ENCODE measurements at regions not wholly inside any gene's neighbourhood (a gene's known extent, or its start where the extent isn't known, plus 50 kb on each side); places are given as distances from the start of the nearest gene placed in this dataset.

- no peak overlapping the region for H3K4me3 ChIP-seq (ENCODE audit: low read depth, poor library complexity, severe bottlenecking)
- TF ChIP-seq POLR2A (IDR thresholded peaks at IDR 0.05): no peak
- TF ChIP-seq, protein P1, sequence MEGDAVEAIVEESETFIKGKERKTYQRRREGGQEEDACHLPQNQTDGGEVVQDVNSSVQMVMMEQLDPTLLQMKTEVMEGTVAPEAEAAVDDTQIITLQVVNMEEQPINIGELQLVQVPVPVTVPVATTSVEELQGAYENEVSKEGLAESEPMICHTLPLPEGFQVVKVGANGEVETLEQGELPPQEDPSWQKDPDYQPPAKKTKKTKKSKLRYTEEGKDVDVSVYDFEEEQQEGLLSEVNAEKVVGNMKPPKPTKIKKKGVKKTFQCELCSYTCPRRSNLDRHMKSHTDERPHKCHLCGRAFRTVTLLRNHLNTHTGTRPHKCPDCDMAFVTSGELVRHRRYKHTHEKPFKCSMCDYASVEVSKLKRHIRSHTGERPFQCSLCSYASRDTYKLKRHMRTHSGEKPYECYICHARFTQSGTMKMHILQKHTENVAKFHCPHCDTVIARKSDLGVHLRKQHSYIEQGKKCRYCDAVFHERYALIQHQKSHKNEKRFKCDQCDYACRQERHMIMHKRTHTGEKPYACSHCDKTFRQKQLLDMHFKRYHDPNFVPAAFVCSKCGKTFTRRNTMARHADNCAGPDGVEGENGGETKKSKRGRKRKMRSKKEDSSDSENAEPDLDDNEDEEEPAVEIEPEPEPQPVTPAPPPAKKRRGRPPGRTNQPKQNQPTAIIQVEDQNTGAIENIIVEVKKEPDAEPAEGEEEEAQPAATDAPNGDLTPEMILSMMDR (IDR thresholded peaks at IDR 0.05): no peak
- intact Hi-C loops (cut with DNase I; ENCODE audit: low total_unique reads): no loop called here
- WGBS, 2 donors: 50 to 65% methylated on average over 3 of the region's 3 CpGs
- DNase-seq (ENCODE audit: low spot score in 2 of 2): no peak
Observed at GRCh38 chr15:39140060-39140604, 440.7 kb upstream of the THBS1 start.

DNA sequence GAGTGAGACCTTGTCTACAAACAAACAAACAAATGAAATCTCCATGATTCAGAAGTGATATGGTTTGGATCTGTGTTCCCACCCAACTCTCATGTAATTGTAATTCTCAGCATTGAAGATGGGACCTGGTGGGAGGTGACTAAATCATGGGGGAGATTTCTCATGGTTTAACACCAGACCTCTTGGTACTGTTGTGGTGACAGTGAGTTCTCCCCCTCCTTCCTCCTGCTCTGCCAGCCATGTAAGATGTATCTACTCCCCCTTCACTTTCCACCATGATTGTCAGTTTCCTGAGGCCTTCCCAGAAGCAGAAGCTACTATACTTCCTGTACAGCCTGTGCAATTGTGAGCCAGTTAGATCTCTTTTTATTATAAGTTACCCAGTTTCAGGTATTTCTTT lies 438.4 kb upstream of the THBS1 start:
- TF ChIP-seq, protein P1 (IDR thresholded peaks at IDR 0.05): no peak
- TF ChIP-seq POLR2A (IDR thresholded peaks at IDR 0.05): no peak
- intact Hi-C loops (cut with DNase I; ENCODE audit: low total_unique reads): no loop called here
- no peak overlapping the region for H3K4me3 ChIP-seq (ENCODE audit: low read depth, poor library complexity, severe bottlenecking)
- no peak for DNase-seq (ENCODE audit: low spot score in 2 of 2)

GRCh38 chr15:39143479-39143878 lies 437.4 kb upstream of the THBS1 start:
- 84 to 95% methylated on average over 5 of the region's 5 CpGs for WGBS, 2 donors
- H3K4me3 ChIP-seq (ENCODE audit: low read depth, poor library complexity, severe bottlenecking): no peak overlapping the region
- no peak for DNase-seq (ENCODE audit: low spot score in 2 of 2)
- TF ChIP-seq, protein P1 (IDR thresholded peaks at IDR 0.05): no peak
- TF ChIP-seq POLR2A (IDR thresholded peaks at IDR 0.05): no peak
- intact Hi-C loops (cut with DNase I; ENCODE audit: low total_unique reads): no loop called here

GRCh38 chr15:39144051-39144450 lies 436.8 kb upstream of the THBS1 start:
- intact Hi-C loops (cut with DNase I; ENCODE audit: low total_unique reads): no loop called here
- TF ChIP-seq, protein P1 (IDR thresholded peaks at IDR 0.05): no peak
- no peak for TF ChIP-seq POLR2A (IDR thresholded peaks at IDR 0.05)
- no peak overlapping the region for H3K4me3 ChIP-seq (ENCODE audit: low read depth, poor library complexity, severe bottlenecking)
- WGBS, 2 donors: 67 to 96% methylated on average over 2 of the region's 2 CpGs
- no peak for DNase-seq (ENCODE audit: low spot score in 2 of 2)

- TF ChIP-seq, protein P1 (IDR thresholded peaks at IDR 0.05): no peak
- TF ChIP-seq POLR2A (IDR thresholded peaks at IDR 0.05): no peak
Observed at GRCh38 chr15:39144613-39145499, 436.0 kb upstream of the THBS1 start.

More at GRCh38 chr15:39144613-39145499, 436.0 kb upstream of the THBS1 start:
- 45 to 67% methylated on average over 2 of the region's 2 CpGs for WGBS, 2 donors
- intact Hi-C loops (cut with DNase I; ENCODE audit: low total_unique reads): no loop called here
- DNase-seq (ENCODE audit: low spot score in 2 of 2): no peak
- no peak overlapping the region for H3K4me3 ChIP-seq (ENCODE audit: low read depth, poor library complexity, severe bottlenecking)

Data from lower leg skin (tissue), 4 donors.